ENCODE measurements at regions not wholly inside any gene's neighbourhood (a gene's known extent, or its start where the extent isn't known, plus 50 kb on each side); places are given as distances from the start of the nearest gene placed in this dataset.

DNA sequence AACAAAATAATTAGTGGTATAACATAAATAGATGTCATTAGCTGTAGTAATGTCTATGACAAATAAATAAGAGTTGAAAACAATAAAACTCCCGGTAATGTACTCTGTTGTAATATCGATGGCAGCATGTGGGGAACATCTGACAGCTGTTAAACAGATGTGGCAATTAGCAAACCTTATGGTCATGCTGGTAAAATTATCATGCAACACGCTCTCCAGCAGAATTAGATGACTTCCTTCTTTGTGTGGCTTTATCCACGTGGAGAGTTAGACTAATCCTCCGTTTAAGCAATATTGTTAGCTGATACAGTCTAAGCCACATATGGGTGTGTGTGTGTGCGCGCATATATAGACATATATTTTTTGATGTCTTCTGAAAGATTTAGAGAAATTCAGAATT lies 77.7 kb upstream of the ZFP64 start:
- Mint-ChIP-seq H3K27me3 (ENCODE audit: low read depth in 3 of 3) (peaks cover 1 to 12% (median 6%) of the 10 kb centered on the region in 3 donors), H3K27ac (no peak overlapping the region), H3K4me1 (peaks cover 5% of the 10 kb centered on the region), H3K9me3 (peaks cover 0 to 3% (median 0%) of the 10 kb centered on the region in 7 donors), H3K36me3 (no peaks in the 10 kb centered on the region), H3K4me3 (no peak overlapping the region)
- H3K4me3 ChIP-seq (replicated peaks in 1 of 3; ENCODE audit: low read depth in 2 of 3, low read length in 3 of 3): no peak overlapping the region
- no CpG with 5 or more reads among the region's 7 CpGs for WGBS (ENCODE audit: insufficient coverage)
- H3K4me2 ChIP-seq (replicated peaks; ENCODE audit: extremely low read depth, low read length, poor library complexity, severe bottlenecking): no peak overlapping the region
- H3K36me3 ChIP-seq (replicated peaks in 1 of 2; ENCODE audit: control insufficient read depth in 1 of 2, insufficient read depth in 2 of 2, low read length in 2 of 2): no peaks in the 10 kb centered on the region
- intact Hi-C loops (cut with micrococcal nuclease): no loop called here
- H3K27me3 ChIP-seq (ENCODE audit: control insufficient read depth in 2 of 2, insufficient read depth in 2 of 2, low read length in 2 of 2): no peaks in the 10 kb centered on the region
- H3K9me3 ChIP-seq (replicated peaks in 1 of 2; ENCODE audit: control insufficient read depth in 1 of 2, insufficient read depth in 1 of 2, low read length in 2 of 2): no peaks in the 10 kb centered on the region
- no peaks in the 10 kb centered on the region for H4K20me1 ChIP-seq (ENCODE audit: insufficient read depth, low read length)
- H3K4me1 ChIP-seq (ENCODE audit: control insufficient read depth in 1 of 2, insufficient read depth in 2 of 2, low read length in 2 of 2): no peaks in the 10 kb centered on the region
- H3K79me2 ChIP-seq (ENCODE audit: insufficient read depth, low read length): no peaks in the 10 kb centered on the region
- TF ChIP-seq, protein P1, sequence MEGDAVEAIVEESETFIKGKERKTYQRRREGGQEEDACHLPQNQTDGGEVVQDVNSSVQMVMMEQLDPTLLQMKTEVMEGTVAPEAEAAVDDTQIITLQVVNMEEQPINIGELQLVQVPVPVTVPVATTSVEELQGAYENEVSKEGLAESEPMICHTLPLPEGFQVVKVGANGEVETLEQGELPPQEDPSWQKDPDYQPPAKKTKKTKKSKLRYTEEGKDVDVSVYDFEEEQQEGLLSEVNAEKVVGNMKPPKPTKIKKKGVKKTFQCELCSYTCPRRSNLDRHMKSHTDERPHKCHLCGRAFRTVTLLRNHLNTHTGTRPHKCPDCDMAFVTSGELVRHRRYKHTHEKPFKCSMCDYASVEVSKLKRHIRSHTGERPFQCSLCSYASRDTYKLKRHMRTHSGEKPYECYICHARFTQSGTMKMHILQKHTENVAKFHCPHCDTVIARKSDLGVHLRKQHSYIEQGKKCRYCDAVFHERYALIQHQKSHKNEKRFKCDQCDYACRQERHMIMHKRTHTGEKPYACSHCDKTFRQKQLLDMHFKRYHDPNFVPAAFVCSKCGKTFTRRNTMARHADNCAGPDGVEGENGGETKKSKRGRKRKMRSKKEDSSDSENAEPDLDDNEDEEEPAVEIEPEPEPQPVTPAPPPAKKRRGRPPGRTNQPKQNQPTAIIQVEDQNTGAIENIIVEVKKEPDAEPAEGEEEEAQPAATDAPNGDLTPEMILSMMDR (IDR thresholded peaks at IDR 0.05): no peak
- no peak for DNase-seq
- no peak overlapping the region for H3K9ac ChIP-seq (ENCODE audit: insufficient read depth, low read length, poor library complexity, severe bottlenecking)
- H2AFZ ChIP-seq (ENCODE audit: insufficient read depth, low read depth, low read length, poor library complexity, severe bottlenecking): no peak overlapping the region
- no peak overlapping the region for H3K27ac ChIP-seq (ENCODE audit: low read depth in 1 of 2, low read length in 2 of 2)

DNA sequence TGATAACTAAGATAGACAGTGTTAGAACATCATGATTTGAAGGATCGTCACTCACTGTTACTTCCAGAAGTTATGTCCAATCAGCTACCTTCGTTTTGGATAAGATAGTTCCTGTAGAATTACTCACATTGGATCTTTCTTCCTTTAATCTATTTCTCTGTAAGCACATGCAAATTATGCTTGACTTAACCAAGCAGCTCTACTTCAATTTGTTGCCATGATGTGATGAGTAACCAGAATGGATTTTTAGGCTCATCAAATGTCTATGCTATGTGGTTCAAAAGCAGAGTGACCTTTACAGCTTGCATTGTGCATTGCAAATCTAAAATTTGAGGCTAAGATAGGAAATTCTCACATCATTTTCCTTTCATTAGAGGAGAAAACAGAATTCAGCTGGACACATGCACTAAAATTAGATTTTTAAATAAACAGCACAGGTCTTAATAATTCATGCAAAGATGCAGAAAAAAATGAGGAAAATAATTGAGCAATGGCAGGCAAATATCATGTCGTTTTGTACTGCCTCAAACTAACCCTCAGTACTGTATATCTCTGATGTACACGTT lies 76.7 kb upstream of the ZFP64 start:
- TF ChIP-seq, protein P1 (IDR thresholded peaks at IDR 0.05): no peak
- Mint-ChIP-seq H3K27me3 (ENCODE audit: low read depth in 3 of 3) (peaks cover 1 to 15% (median 7%) of the 10 kb centered on the region in 3 donors), H3K27ac (no peak overlapping the region), H3K4me1 (peaks cover 5% of the 10 kb centered on the region), H3K4me3 (no peak overlapping the region), H3K36me3 (no peaks in the 10 kb centered on the region), H3K9me3 (peaks cover 0 to 3% (median 0%) of the 10 kb centered on the region in 7 donors)
- DNase-seq: no peak
- Histone ChIP-seq H4K20me1 (ENCODE audit: insufficient read depth, low read length) (no peaks in the 10 kb centered on the region), H3K9me3 (replicated peaks in 1 of 2; ENCODE audit: control insufficient read depth in 1 of 2, insufficient read depth in 1 of 2, low read length in 2 of 2) (no peaks in the 10 kb centered on the region), H2AFZ (ENCODE audit: insufficient read depth, low read depth, low read length, poor library complexity, severe bottlenecking) (no peak overlapping the region), H3K36me3 (replicated peaks in 1 of 2; ENCODE audit: control insufficient read depth in 1 of 2, insufficient read depth in 2 of 2, low read length in 2 of 2) (no peaks in the 10 kb centered on the region), H3K27ac (ENCODE audit: low read depth in 1 of 2, low read length in 2 of 2) (no peak overlapping the region), H3K27me3 (ENCODE audit: control insufficient read depth in 2 of 2, insufficient read depth in 2 of 2, low read length in 2 of 2) (no peaks in the 10 kb centered on the region), H3K9ac (ENCODE audit: insufficient read depth, low read length, poor library complexity, severe bottlenecking) (no peak overlapping the region), H3K4me3 (replicated peaks in 1 of 3; ENCODE audit: low read depth in 2 of 3, low read length in 3 of 3) (no peak overlapping the region), H3K4me1 (ENCODE audit: control insufficient read depth in 1 of 2, insufficient read depth in 2 of 2, low read length in 2 of 2) (no peaks in the 10 kb centered on the region), H3K4me2 (replicated peaks; ENCODE audit: extremely low read depth, low read length, poor library complexity, severe bottlenecking) (no peak overlapping the region), H3K79me2 (ENCODE audit: insufficient read depth, low read length) (no peaks in the 10 kb centered on the region)
- intact Hi-C loops (cut with micrococcal nuclease): no loop called here
- WGBS (ENCODE audit: insufficient coverage): no CpG with 5 or more reads among the region's 4 CpGs

All from CD14-positive monocyte (primary cell).